HepG2 (cell line): ENCODE measurements at regions not wholly inside any gene's neighbourhood (a gene's known extent, or its start where the extent isn't known, plus 50 kb on each side); places are given as distances from the start of the nearest gene placed in this dataset.

Experiments used
- EP300 ChIP-seq, 3 experiments: sonication (generic) in 1 of 3; formaldehyde crosslinking in 1 of 3; IDR thresholded peaks; 2 replicates each; pipeline versions ENCODE4 v1.5.1 to v1.6.1; 2011 to 2020; ENCODE audit warnings: low read depth in 2 of 3, low read length in 2 of 3, borderline replicate concordance in 1 of 3, improper control_type of control experiment in 1 of 3, mild to moderate bottlenecking in 1 of 3, missing genetic modification reagents in 1 of 3, moderate library complexity in 1 of 3
- TMF1 ChIP-seq: sonication (generic); formaldehyde crosslinking; IDR thresholded peaks from 2 replicates; pipeline ENCODE4 v1.8.1; 2022; ENCODE audit warnings: low read depth, missing genetic modification reagents
- ZNF224 ChIP-seq: sonication (generic); formaldehyde crosslinking; IDR thresholded peaks from 2 replicates; pipeline ENCODE4 v1.5.0; 2020; ENCODE audit warnings: mild to moderate bottlenecking, missing genetic modification reagents
- ZNF318 ChIP-seq: sonication (generic); formaldehyde crosslinking; IDR thresholded peaks from 2 replicates; pipeline ENCODE4 v1.4.0; 2020; ENCODE audit warnings: mild to moderate bottlenecking, missing genetic modification reagents
- ZNF501 ChIP-seq: sonication (generic); formaldehyde crosslinking; IDR thresholded peaks from 2 replicates; pipeline ENCODE4 v1.5.1; 2020; ENCODE audit warnings: mild to moderate bottlenecking, moderate library complexity, missing genetic modification reagents
- ZNF556 ChIP-seq: sonication (generic); formaldehyde crosslinking; IDR thresholded peaks from 2 replicates; pipeline ENCODE4 v1.4.0; 2020; ENCODE audit warnings: mild to moderate bottlenecking, missing genetic modification reagents, borderline replicate concordance
- ZNF557 ChIP-seq: sonication (generic); formaldehyde crosslinking; IDR thresholded peaks from 2 replicates; pipeline ENCODE4 v1.4.0; 2020; ENCODE audit warnings: missing genetic modification reagents
- TF ChIP-seq, protein P1 (sequence below): sonication (generic); formaldehyde crosslinking; IDR thresholded peaks from 2 replicates; pipeline ENCODE4 v1.5.0; 2020; ENCODE audit warnings: mild to moderate bottlenecking, missing genetic modification reagents
- TF ChIP-seq, protein P2 (sequence below): sonication (generic); formaldehyde crosslinking; IDR thresholded peaks from 2 replicates; pipeline ENCODE4 v1.4.0; 2020; ENCODE audit warnings: missing genetic modification reagents; ENCODE audit errors: not compliant biosample characterization
- TF ChIP-seq, protein P3 (sequence below): sonication (generic); formaldehyde crosslinking; IDR thresholded peaks from 2 replicates; pipeline ENCODE4 v1.4.0; 2020; ENCODE audit warnings: missing genetic modification reagents, borderline replicate concordance
- TF ChIP-seq, protein P4 (sequence below): sonication (generic); formaldehyde crosslinking; IDR thresholded peaks from 2 replicates; pipeline ENCODE4 v1.9.0; 2021; ENCODE audit warnings: missing genetic modification reagents, mild to moderate bottlenecking, borderline replicate concordance

GRCh38 chr15:62598217-62598616 lies 433.1 kb upstream of the C2CD4B start (continued):
- no peak for TF ChIP-seq ZNF318 (CRISPR knock-in tag)
- TF ChIP-seq, protein P1, sequence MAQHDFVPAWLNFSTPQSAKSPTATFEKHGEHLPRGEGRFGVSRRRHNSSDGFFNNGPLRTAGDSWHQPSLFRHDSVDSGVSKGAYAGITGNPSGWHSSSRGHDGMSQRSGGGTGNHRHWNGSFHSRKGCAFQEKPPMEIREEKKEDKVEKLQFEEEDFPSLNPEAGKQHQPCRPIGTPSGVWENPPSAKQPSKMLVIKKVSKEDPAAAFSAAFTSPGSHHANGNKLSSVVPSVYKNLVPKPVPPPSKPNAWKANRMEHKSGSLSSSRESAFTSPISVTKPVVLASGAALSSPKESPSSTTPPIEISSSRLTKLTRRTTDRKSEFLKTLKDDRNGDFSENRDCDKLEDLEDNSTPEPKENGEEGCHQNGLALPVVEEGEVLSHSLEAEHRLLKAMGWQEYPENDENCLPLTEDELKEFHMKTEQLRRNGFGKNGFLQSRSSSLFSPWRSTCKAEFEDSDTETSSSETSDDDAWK (CRISPR knock-in tag), result no peak
- TF ChIP-seq ZNF224 (CRISPR knock-in tag), result no peak
- TF ChIP-seq ZNF556 (CRISPR knock-in tag), result no peak
- no peak for TF ChIP-seq TMF1 (CRISPR knock-in tag)
- TF ChIP-seq, protein P2, sequence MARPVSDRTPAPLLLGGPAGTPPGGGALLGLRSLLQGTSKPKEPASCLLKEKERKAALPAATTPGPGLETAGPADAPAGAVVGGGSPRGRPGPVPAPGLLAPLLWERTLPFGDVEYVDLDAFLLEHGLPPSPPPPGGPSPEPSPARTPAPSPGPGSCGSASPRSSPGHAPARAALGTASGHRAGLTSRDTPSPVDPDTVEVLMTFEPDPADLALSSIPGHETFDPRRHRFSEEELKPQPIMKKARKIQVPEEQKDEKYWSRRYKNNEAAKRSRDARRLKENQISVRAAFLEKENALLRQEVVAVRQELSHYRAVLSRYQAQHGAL (CRISPR knock-in tag), result no peak
- no peak for TF ChIP-seq EP300 (IDR thresholded peaks at IDR 0.05; ENCODE audit: low read depth in 2 of 2, low read length in 2 of 2)
- no peak for TF ChIP-seq EP300 (CRISPR knock-in tag; IDR thresholded peaks at IDR 0.05; ENCODE audit: borderline replicate concordance)
- TF ChIP-seq ZNF557 (CRISPR knock-in tag), result no peak
- TF ChIP-seq, protein P3, sequence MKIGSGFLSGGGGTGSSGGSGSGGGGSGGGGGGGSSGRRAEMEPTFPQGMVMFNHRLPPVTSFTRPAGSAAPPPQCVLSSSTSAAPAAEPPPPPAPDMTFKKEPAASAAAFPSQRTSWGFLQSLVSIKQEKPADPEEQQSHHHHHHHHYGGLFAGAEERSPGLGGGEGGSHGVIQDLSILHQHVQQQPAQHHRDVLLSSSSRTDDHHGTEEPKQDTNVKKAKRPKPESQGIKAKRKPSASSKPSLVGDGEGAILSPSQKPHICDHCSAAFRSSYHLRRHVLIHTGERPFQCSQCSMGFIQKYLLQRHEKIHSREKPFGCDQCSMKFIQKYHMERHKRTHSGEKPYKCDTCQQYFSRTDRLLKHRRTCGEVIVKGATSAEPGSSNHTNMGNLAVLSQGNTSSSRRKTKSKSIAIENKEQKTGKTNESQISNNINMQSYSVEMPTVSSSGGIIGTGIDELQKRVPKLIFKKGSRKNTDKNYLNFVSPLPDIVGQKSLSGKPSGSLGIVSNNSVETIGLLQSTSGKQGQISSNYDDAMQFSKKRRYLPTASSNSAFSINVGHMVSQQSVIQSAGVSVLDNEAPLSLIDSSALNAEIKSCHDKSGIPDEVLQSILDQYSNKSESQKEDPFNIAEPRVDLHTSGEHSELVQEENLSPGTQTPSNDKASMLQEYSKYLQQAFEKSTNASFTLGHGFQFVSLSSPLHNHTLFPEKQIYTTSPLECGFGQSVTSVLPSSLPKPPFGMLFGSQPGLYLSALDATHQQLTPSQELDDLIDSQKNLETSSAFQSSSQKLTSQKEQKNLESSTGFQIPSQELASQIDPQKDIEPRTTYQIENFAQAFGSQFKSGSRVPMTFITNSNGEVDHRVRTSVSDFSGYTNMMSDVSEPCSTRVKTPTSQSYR (CRISPR knock-in tag), result no peak
- no peak for TF ChIP-seq ZNF501 (CRISPR knock-in tag)
- TF ChIP-seq, protein P4, sequence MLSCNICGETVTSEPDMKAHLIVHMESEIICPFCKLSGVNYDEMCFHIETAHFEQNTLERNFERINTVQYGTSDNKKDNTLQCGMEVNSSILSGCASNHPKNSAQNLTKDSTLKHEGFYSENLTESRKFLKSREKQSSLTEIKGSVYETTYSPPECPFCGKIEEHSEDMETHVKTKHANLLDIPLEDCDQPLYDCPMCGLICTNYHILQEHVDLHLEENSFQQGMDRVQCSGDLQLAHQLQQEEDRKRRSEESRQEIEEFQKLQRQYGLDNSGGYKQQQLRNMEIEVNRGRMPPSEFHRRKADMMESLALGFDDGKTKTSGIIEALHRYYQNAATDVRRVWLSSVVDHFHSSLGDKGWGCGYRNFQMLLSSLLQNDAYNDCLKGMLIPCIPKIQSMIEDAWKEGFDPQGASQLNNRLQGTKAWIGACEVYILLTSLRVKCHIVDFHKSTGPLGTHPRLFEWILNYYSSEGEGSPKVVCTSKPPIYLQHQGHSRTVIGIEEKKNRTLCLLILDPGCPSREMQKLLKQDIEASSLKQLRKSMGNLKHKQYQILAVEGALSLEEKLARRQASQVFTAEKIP (CRISPR knock-in tag), result no peak
